HG02798 (cell line): ENCODE measurements at regions not wholly inside any gene's neighbourhood (a gene's known extent, or its start where the extent isn't known, plus 50 kb on each side); places are given as distances from the start of the nearest gene placed in this dataset.
"Not testable (repeated sequence)": the region's sequence is repeated elsewhere in the genome, so short reads cannot be mapped to it uniquely, and the experiment has no call there.

Source experiments
- ATAC-seq: cut with Tn5 transposase; IDR thresholded peaks from one replicate; pipeline ENCODE4 v1.9.1; 2021; ENCODE audit warnings: mild to moderate bottlenecking; ENCODE audit not compliant: unreplicated experiment, poor library complexity

GRCh38 chr6:134593024-134593423 lies 275.1 kb upstream of the SGK1 start:
- no peak for ATAC-seq

- ATAC-seq = no peak
Measured at GRCh38 chr6:134590449-134590848, 272.5 kb upstream of the SGK1 start.

GRCh38 chr6:134590004-134590403 lies 272.1 kb upstream of the SGK1 start:
- no peak for ATAC-seq

GRCh38 chr6:134589512-134589911 lies 271.6 kb upstream of the SGK1 start:
- no peak for ATAC-seq

- no peak for ATAC-seq
Measured at GRCh38 chr6:134588267-134588666, 270.4 kb upstream of the SGK1 start.

GRCh38 chr6:134585517-134585873 lies 267.6 kb upstream of the SGK1 start:
- no peak for ATAC-seq

- ATAC-seq = no peak
Measured at GRCh38 chr6:134584847-134585516, 267.1 kb upstream of the SGK1 start.

GRCh38 chr6:134577998-134578397 lies 260.1 kb upstream of the SGK1 start:
- ATAC-seq = no peak

- no peak for ATAC-seq
Measured at GRCh38 chr6:134575221-134575620, 257.3 kb upstream of the SGK1 start.

- ATAC-seq = no peak
Measured at GRCh38 chr6:134574491-134574890, 256.6 kb upstream of the SGK1 start.

- not testable (repeated sequence) for ATAC-seq
Measured at GRCh38 chr6:134569996-134570395, 252.1 kb upstream of the SGK1 start.

- no peak for ATAC-seq
Measured at GRCh38 chr6:134564705-134565104, 246.8 kb upstream of the SGK1 start.

GRCh38 chr6:134560019-134560418 lies 242.1 kb upstream of the SGK1 start:
- ATAC-seq = no peak

- no peak for ATAC-seq
Measured at GRCh38 chr6:134557509-134557908, 239.6 kb upstream of the SGK1 start.

GRCh38 chr6:134555672-134556071 lies 237.8 kb upstream of the SGK1 start:
- no peak for ATAC-seq

- no peak for ATAC-seq
Measured at GRCh38 chr6:134553936-134554335, 236.0 kb upstream of the SGK1 start.

- ATAC-seq = no peak
Measured at GRCh38 chr6:134551245-134551960, 233.5 kb upstream of the SGK1 start.

- no peak for ATAC-seq
Measured at GRCh38 chr6:134550604-134551003, 232.7 kb upstream of the SGK1 start.

GRCh38 chr6:134549854-134550253 lies 231.9 kb upstream of the SGK1 start:
- no peak for ATAC-seq

- ATAC-seq = no peak
Measured at GRCh38 chr6:134546962-134547645, 229.2 kb upstream of the SGK1 start.

- ATAC-seq = no peak
Measured at GRCh38 chr6:134544737-134545136, 226.8 kb upstream of the SGK1 start.

- no peak for ATAC-seq
Measured at GRCh38 chr6:134543128-134543527, 225.2 kb upstream of the SGK1 start.
